ENCODE measurements at regions not wholly inside any gene's neighbourhood (a gene's known extent, or its start where the extent isn't known, plus 50 kb on each side); places are given as distances from the start of the nearest gene placed in this dataset.

DNA sequence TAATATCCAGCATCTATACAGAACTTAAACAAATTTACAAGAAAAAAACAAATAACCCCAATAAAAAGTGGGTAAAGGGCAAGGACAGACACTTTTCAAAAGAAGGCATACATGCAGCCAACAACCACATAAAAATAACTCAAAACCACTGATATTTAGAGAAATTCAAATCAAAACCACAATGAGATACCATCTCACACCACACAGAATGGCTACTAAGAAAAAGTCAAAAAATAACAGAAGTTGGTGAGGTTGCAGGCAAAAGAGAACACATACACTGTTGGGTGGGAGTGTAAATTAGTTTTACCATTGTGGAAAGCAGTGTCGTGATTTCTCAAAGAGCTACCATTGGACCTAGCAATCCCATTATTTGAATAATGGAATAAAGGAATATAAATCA is 1973.9 kb upstream of the LRRTM1 start:
- TF ChIP-seq Cebpa-rat (IDR thresholded peaks at IDR 0.05) = no peak
- Histone ChIP-seq H3K27me3 (no peaks in the 10 kb centered on the region), H3K4me3 (no peak overlapping the region)

GRCh38 chr2:82275599-82275998 is 1971.0 kb upstream of the LRRTM1 start:
- H3K9me3 ChIP-seq (replicated peaks in 1 of 11) = peaks cover 0 to 4% (median 0%) of the 10 kb centered on the region in 11 experiments; a peak in 1 of 22 replicates
- no peak for TF ChIP-seq Cebpa-rat (IDR thresholded peaks at IDR 0.05)
- H3K4me1 ChIP-seq = no peaks in the 10 kb centered on the region
- no peak overlapping the region for H3K4me2 ChIP-seq
- H3K4me3 ChIP-seq = no peak overlapping the region
- no peaks in the 10 kb centered on the region for H3K27me3 ChIP-seq
- no peaks in the 10 kb centered on the region for H3K36me3 ChIP-seq
- H3K9ac ChIP-seq = no peak overlapping the region
- H4K20me1 ChIP-seq = no peaks in the 10 kb centered on the region
- H3K27ac ChIP-seq = no peak overlapping the region

More for the DNA sequence above, 1973.9 kb upstream of the LRRTM1 start:
- peaks cover 0 to 4% (median 0%) of the 10 kb centered on the region in 11 experiments; a peak in 1 of 22 replicates for H3K9me3 ChIP-seq (replicated peaks in 1 of 11)
- H3K27ac ChIP-seq = no peak overlapping the region
- no peaks in the 10 kb centered on the region for H3K36me3 ChIP-seq
- H3K4me1 ChIP-seq = no peaks in the 10 kb centered on the region
- no peak overlapping the region for H3K4me2 ChIP-seq
- no peak overlapping the region for H3K9ac ChIP-seq
- H4K20me1 ChIP-seq = no peaks in the 10 kb centered on the region

DNA sequence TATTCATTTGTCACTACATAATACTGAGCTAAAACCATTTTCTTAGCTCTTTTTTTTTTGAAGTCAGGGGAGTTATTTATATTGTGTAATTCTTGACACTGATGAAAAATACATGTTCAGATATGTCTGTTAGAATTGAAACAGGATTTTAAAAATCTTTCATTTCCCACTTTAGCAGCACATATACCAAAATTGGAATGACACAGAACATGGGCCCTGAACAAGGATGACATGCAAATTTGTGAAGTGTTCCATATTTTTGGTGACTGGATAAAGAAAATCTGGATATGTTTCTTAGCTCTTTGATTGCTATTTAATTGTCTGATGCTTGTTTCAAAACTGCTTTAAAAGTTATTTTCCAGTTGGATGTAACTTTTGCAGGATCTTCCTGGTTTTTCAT is 1963.9 kb upstream of the LRRTM1 start:
- Histone ChIP-seq H3K9ac (no peak overlapping the region), H3K27me3 (no peaks in the 10 kb centered on the region), H3K9me3 (replicated peaks in 1 of 11) (no peaks in the 10 kb centered on the region), H3K4me3 (no peak overlapping the region), H3K4me2 (no peak overlapping the region), H3K36me3 (no peaks in the 10 kb centered on the region), H4K20me1 (no peaks in the 10 kb centered on the region), H3K4me1 (no peaks in the 10 kb centered on the region), H3K27ac (no peak overlapping the region)
- no peak for TF ChIP-seq Cebpa-rat (IDR thresholded peaks at IDR 0.05)

- TF ChIP-seq Cebpa-rat (IDR thresholded peaks at IDR 0.05) = no peak
- H3K4me3 ChIP-seq = no peak overlapping the region
- no peaks in the 10 kb centered on the region for H3K36me3 ChIP-seq
- H3K9ac ChIP-seq = no peak overlapping the region
- no peak overlapping the region for H3K27ac ChIP-seq
- no peak overlapping the region for H3K4me2 ChIP-seq
- no peaks in the 10 kb centered on the region for H3K27me3 ChIP-seq
- H4K20me1 ChIP-seq = no peaks in the 10 kb centered on the region
- peaks cover 0 to 3% (median 0%) of the 10 kb centered on the region in 11 experiments; a peak in 1 of 22 replicates for H3K9me3 ChIP-seq (replicated peaks in 1 of 11)
- no peaks in the 10 kb centered on the region for H3K4me1 ChIP-seq
These were observed 1956.0 kb upstream of the LRRTM1 start for GRCh38 chr2:82260521-82260920.

GRCh38 chr2:82259551-82259950 is 1955.0 kb upstream of the LRRTM1 start:
- Histone ChIP-seq H3K4me1 (no peaks in the 10 kb centered on the region), H3K27me3 (no peaks in the 10 kb centered on the region), H3K4me2 (no peak overlapping the region), H3K9ac (no peak overlapping the region), H3K9me3 (replicated peaks in 1 of 11) (peaks cover 0 to 3% (median 0%) of the 10 kb centered on the region in 11 experiments; a peak in 1 of 22 replicates), H3K27ac (no peak overlapping the region), H3K4me3 (no peak overlapping the region), H4K20me1 (no peaks in the 10 kb centered on the region), H3K36me3 (no peaks in the 10 kb centered on the region)
- TF ChIP-seq Cebpa-rat (IDR thresholded peaks at IDR 0.05) = no peak

- Histone ChIP-seq H3K4me2 (no peak overlapping the region), H3K27me3 (no peaks in the 10 kb centered on the region), H3K4me1 (no peaks in the 10 kb centered on the region), H3K9me3 (replicated peaks in 1 of 11) (peaks cover 0 to 3% (median 0%) of the 10 kb centered on the region in 11 experiments; a peak in 1 of 22 replicates), H3K4me3 (no peak overlapping the region), H3K27ac (no peak overlapping the region), H3K36me3 (no peaks in the 10 kb centered on the region), H3K9ac (no peak overlapping the region), H4K20me1 (no peaks in the 10 kb centered on the region)
- TF ChIP-seq Cebpa-rat (IDR thresholded peaks at IDR 0.05) = no peak
These were observed 1953.4 kb upstream of the LRRTM1 start for GRCh38 chr2:82257796-82258555.

DNA sequence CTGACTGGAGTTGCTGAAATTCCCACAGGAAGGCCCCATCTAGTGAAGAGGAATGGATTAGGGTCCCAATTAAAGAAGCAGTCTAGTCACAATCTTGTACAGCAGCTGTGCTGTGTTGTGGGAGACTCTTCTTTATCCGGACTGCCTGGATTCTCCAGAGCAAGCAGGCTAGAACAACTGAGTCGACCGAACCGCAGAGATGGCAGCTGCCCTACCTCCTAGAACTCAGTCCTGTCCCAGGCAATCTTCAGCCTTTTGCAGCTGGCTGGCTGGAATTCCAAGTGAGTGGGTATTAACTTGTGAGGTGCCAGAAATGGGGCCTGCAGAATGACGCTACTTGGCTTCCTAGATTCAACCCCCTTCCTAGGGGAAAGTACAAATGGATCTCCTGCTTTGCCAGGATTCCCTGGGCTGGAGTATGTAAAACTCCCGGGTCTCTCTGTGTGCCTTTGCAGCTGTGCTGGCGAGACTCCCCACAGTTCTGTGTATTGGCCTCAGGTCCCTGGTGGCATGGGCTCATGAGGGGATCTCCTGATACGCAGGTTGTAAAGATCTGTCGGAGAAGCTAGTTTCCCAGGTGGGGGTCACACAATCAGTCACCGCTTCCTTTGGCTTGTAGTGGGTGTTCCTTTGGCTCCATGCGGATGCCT is 1952.6 kb upstream of the LRRTM1 start:
- no peaks in the 10 kb centered on the region for H3K36me3 ChIP-seq
- no peaks in the 10 kb centered on the region for H3K4me1 ChIP-seq
- no peak for TF ChIP-seq Cebpa-rat (IDR thresholded peaks at IDR 0.05)
- H4K20me1 ChIP-seq = no peaks in the 10 kb centered on the region
- H3K4me3 ChIP-seq = no peak overlapping the region
- no peaks in the 10 kb centered on the region for H3K27me3 ChIP-seq
- no peak overlapping the region for H3K4me2 ChIP-seq
- no peak overlapping the region for H3K9ac ChIP-seq
- no peak overlapping the region for H3K27ac ChIP-seq
- H3K9me3 ChIP-seq (replicated peaks in 1 of 11) = peaks cover 0 to 5% (median 0%) of the 10 kb centered on the region in 11 experiments; a peak in 1 of 22 replicates

GRCh38 chr2:82256288-82256687 is 1951.7 kb upstream of the LRRTM1 start:
- Histone ChIP-seq H3K9me3 (replicated peaks in 1 of 11) (peaks cover 0 to 11% (median 3%) of the 10 kb centered on the region in 11 experiments; a peak in 5 of 22 replicates), H3K9ac (no peak overlapping the region), H3K36me3 (no peaks in the 10 kb centered on the region), H3K4me2 (no peak overlapping the region), H3K27ac (no peak overlapping the region), H3K4me1 (no peaks in the 10 kb centered on the region), H3K27me3 (no peaks in the 10 kb centered on the region), H3K4me3 (no peak overlapping the region), H4K20me1 (no peaks in the 10 kb centered on the region)
- no peak for TF ChIP-seq Cebpa-rat (IDR thresholded peaks at IDR 0.05)

DNA sequence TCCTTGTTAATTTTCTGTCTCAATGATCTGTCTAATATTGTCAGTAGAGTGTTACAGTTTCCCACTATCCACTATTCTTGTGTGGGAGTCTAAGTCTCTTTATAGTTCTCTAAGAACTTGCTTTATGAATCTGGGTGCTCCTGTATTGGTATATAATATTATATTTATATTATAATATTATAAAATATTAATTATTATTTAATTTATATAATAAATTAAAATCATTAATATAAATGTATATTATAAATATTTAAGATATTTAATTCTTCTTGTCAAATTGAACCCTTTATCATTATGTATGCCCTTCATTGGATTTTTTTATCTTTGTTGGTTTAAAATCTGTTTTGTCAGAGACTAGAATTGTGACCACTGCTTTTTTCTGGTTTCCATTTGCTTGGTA is 1950.2 kb upstream of the LRRTM1 start:
- no peak overlapping the region for H3K4me3 ChIP-seq
- no peak overlapping the region for H3K4me2 ChIP-seq
- no peak overlapping the region for H3K9ac ChIP-seq
- H3K4me1 ChIP-seq = no peaks in the 10 kb centered on the region
- no peaks in the 10 kb centered on the region for H3K27me3 ChIP-seq
- no peaks in the 10 kb centered on the region for H4K20me1 ChIP-seq
- H3K27ac ChIP-seq = no peak overlapping the region
- no peaks in the 10 kb centered on the region for H3K36me3 ChIP-seq
- H3K9me3 ChIP-seq (replicated peaks in 1 of 11) = peaks cover 0 to 11% (median 3%) of the 10 kb centered on the region in 11 experiments; a peak in 5 of 22 replicates
- TF ChIP-seq Cebpa-rat (IDR thresholded peaks at IDR 0.05) = no peak
